ENCODE measurements at regions not wholly inside any gene's neighbourhood (a gene's known extent, or its start where the extent isn't known, plus 50 kb on each side); places are given as distances from the start of the nearest gene placed in this dataset.
"Not testable (repeated sequence)": the region's sequence is repeated elsewhere in the genome, so short reads cannot be mapped to it uniquely, and the experiment has no call there.

DNA sequence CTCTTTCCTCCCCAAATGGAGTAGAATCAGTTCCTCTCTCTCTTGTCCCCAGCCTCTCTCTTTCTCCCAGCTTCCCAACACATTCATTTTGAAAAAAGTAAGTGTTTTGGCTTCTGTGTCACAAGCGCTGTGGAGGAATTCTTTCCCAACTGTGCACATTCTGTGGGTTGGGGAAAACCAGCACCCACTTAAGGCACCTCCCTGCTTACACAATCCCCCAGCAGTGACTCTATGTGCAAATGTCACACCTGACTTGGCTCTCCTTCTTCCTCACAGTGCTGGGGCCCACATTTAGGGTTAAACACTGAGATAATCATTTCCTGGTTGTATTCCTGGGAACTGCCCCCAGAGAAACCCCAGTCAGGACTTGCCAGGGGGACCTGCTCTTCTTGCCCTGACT is 358.1 kb upstream of the ZNF32 start:
- Mint-ChIP-seq H3K4me3 (no peak overlapping the region), H3K27ac (no peak overlapping the region), H3K4me1 (ENCODE audit: low read depth) (peaks cover 3% of the 10 kb centered on the region), H3K36me3 (ENCODE audit: low read depth) (no peaks in the 10 kb centered on the region), H3K9me3 (no peaks in the 10 kb centered on the region), H3K27me3 (ENCODE audit: low read depth) (peaks cover 3% of the 10 kb centered on the region)

- H3K36me3 Mint-ChIP-seq (ENCODE audit: low read depth), result no peaks in the 10 kb centered on the region
- no peaks in the 10 kb centered on the region for H3K4me1 Mint-ChIP-seq (ENCODE audit: low read depth)
- no peaks in the 10 kb centered on the region for H3K9me3 Mint-ChIP-seq
- peaks cover 3% of the 10 kb centered on the region for H3K27me3 Mint-ChIP-seq (ENCODE audit: low read depth)
- H3K4me3 Mint-ChIP-seq, result no peak overlapping the region
- H3K27ac Mint-ChIP-seq, result no peak overlapping the region
Measured at GRCh38 chr10:44005788-44006099, 357.1 kb upstream of the ZNF32 start.

DNA sequence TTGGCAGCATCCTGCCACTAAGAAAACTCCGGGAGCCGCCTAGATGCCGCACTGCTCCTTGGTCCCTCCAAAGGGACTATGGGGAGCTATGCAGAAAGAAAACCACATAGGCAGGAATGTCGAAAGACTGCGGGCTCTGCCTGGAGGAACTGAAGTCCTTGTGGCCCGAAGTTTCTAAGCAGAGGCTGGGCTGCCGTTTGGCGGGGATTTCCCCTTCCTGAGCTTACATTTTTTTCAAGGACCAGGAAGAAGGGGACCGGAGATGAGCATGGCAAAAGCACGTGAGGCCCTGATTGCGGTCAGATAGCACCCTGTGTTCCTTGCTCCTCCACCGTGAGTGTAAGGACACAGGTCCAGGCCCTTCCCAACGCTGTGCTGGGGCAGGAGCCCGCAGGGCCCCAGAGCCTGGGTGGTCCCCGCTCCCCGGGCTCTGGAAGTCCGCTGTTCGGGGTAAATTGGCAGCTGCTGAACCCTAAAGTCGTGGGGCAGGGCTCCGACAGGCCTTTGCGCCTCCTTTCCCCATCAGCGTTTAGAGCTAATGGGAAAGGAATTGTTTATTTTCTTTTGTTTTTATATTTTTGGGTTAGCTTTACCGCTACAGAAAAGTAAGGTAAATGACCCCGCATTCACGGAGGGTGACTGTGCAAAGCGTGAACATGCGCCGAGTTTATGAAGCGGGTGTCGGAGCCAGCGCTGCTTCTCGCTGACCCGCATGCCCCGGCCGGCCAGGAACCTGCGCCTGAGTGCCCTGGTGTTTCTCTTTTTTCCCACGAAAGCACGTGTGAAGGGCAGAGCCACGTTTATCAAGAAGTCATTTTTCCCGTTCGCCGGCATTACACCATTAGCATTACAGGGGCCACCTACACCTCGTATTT is 356.5 kb upstream of the ZNF32 start:
- no peak overlapping the region for H3K4me3 Mint-ChIP-seq
- no peak overlapping the region for H3K27ac Mint-ChIP-seq
- no peaks in the 10 kb centered on the region for H3K36me3 Mint-ChIP-seq (ENCODE audit: low read depth)
- peaks cover 3% of the 10 kb centered on the region for H3K27me3 Mint-ChIP-seq (ENCODE audit: low read depth)
- no peaks in the 10 kb centered on the region for H3K4me1 Mint-ChIP-seq (ENCODE audit: low read depth)
- H3K9me3 Mint-ChIP-seq, result no peaks in the 10 kb centered on the region

DNA sequence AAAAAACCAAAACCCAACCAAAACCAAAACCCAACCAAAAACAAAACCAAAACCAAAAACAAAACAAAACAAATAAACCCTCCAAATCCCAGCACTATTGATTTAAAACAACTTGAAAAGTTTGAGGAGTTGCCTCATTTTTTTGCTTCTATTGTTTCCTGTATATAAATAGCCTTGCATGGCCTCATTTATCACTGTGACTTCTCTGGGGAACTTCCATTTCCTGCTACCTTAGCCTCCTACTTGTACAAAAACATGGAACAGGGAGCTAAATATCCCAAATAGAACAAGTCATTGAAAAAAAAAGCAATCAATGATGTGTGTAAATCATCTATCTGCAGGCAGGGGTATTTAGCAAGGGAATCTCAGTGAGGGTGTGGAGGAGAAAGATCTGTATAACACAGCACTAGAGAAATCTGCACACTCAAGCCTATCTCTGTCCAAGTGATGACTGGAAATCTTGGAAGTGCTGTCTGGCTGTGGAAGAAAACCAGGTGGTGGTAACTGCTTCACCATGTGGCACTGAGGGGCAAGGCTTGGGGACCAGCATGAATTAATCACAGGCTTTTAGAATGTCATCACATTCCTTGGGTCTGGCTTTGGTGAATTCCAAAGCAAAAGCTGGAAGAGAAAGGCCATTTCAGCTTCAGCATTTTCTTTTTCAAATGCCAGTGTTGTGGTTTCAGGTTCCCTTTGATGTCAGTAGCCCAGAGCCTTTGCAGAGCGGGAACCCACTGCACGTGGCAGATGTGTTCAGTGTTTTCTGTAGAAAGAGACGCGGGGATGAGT is 349.5 kb upstream of the ZNF32 start:
- peaks cover 5% of the 10 kb centered on the region for H3K9me3 Mint-ChIP-seq
- no peaks in the 10 kb centered on the region for H3K36me3 Mint-ChIP-seq (ENCODE audit: low read depth)
- H3K4me3 Mint-ChIP-seq, result no peak overlapping the region
- H3K27ac Mint-ChIP-seq, result no peak overlapping the region
- no peaks in the 10 kb centered on the region for H3K4me1 Mint-ChIP-seq (ENCODE audit: low read depth)
- peaks cover 3% of the 10 kb centered on the region for H3K27me3 Mint-ChIP-seq (ENCODE audit: low read depth)

DNA sequence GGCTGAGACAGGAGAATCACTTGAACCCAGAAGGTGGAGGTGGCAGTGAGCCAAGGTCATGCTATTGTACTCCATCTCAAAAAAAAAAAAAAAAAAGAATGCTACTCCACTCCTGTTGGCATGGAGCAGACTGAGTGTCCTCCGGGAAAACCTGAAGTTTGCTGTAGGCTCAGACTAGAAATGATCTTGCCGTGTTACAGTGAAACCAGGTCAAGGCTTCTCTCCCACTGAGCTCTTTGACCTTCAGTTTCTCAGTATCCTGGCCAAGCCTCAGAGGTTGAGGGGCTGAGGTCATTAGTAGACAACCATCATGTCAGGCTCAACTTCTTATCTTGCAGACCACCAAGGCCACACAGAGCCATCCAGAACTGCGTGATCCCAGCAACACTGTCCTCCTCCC is 348.6 kb upstream of the ZNF32 start:
- H3K36me3 Mint-ChIP-seq (ENCODE audit: low read depth), result no peaks in the 10 kb centered on the region
- no peaks in the 10 kb centered on the region for H3K4me1 Mint-ChIP-seq (ENCODE audit: low read depth)
- no peak overlapping the region for H3K27ac Mint-ChIP-seq
- no peak overlapping the region for H3K4me3 Mint-ChIP-seq
- H3K9me3 Mint-ChIP-seq, result peaks cover 5% of the 10 kb centered on the region
- peaks cover under 1% of the 10 kb centered on the region for H3K27me3 Mint-ChIP-seq (ENCODE audit: low read depth)

DNA sequence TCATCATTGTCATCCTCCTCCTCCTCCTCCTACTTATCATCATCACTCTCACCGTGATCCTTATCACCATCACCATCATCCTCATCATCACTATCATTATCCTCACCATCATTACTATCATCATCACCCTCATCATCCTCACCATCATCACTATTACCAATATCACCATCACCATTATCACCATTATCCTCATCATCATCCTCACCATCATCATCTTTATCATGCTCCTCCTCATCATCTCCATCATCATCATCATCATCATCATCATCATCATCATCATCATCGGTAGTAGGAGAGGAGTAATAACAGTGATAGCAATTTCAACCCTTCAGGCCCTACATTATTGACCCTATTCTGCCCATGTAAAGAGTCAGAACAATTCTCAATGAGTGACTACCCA is 345.9 kb upstream of the ZNF32 start:
- peaks cover 5% of the 10 kb centered on the region for H3K9me3 Mint-ChIP-seq
- H3K36me3 Mint-ChIP-seq (ENCODE audit: low read depth), result no peaks in the 10 kb centered on the region
- no peak overlapping the region for H3K27ac Mint-ChIP-seq
- no peaks in the 10 kb centered on the region for H3K4me1 Mint-ChIP-seq (ENCODE audit: low read depth)
- no peak overlapping the region for H3K4me3 Mint-ChIP-seq
- H3K27me3 Mint-ChIP-seq (ENCODE audit: low read depth), result no peaks in the 10 kb centered on the region

GRCh38 chr10:43992816-43993215 is 344.1 kb upstream of the ZNF32 start:
- not testable (repeated sequence) for H3K4me1 Mint-ChIP-seq (ENCODE audit: low read depth); H3K27me3 Mint-ChIP-seq (ENCODE audit: low read depth); H3K27ac Mint-ChIP-seq; H3K9me3 Mint-ChIP-seq; H3K4me3 Mint-ChIP-seq; H3K36me3 Mint-ChIP-seq (ENCODE audit: low read depth)

- no peak overlapping the region for H3K27ac Mint-ChIP-seq
- no peak overlapping the region for H3K4me3 Mint-ChIP-seq
- H3K36me3 Mint-ChIP-seq (ENCODE audit: low read depth), result no peaks in the 10 kb centered on the region
- peaks cover 3% of the 10 kb centered on the region for H3K27me3 Mint-ChIP-seq (ENCODE audit: low read depth)
- no peaks in the 10 kb centered on the region for H3K9me3 Mint-ChIP-seq
- H3K4me1 Mint-ChIP-seq (ENCODE audit: low read depth), result no peaks in the 10 kb centered on the region
Measured at GRCh38 chr10:43986374-43986773, 337.7 kb upstream of the ZNF32 start.

DNA sequence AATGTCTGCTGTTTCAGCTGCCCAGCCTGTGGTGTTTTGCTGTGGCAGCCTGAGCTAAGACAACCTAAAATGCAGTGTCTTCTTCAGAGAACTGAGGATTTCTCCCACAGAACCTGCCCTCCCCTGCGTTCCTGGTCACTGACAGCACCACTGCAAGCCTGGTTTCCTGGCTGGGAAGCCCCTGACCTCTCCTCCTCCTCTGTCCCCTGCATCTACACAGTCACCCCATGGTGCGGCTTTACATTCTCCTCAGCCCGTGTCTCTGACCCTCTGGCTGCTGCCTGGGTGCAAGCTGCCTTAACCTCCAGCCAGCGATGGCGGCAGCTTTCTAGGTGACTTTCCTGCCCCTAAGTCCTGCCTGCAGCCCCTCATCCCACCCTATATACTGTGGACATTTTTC is 337.3 kb upstream of the ZNF32 start:
- Mint-ChIP-seq H3K27me3 (ENCODE audit: low read depth) (peaks cover 3% of the 10 kb centered on the region), H3K36me3 (ENCODE audit: low read depth) (no peaks in the 10 kb centered on the region), H3K9me3 (no peaks in the 10 kb centered on the region), H3K4me3 (no peak overlapping the region), H3K4me1 (ENCODE audit: low read depth) (no peaks in the 10 kb centered on the region), H3K27ac (no peak overlapping the region)

DNA sequence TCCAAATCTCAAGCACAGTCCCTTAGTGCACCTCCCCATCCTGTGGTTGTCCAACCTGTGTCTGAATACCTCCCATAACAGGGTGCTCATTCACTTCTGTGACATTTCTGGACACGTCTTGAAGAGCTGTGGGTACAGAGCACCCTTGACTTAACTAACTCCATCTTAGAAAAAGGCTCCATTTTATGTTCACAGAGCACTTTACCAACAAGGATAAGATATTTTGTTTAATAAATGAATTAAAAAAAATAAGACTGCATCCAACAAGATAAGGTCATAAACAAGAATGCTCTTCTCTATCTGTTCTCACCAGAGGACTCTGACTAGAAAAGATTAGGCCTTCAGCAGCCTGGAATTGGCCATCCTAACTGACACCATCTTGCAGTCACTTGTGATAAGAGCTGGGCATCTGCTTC is 335.2 kb upstream of the ZNF32 start:
- Mint-ChIP-seq H3K4me1 (ENCODE audit: low read depth) (peaks cover 3% of the 10 kb centered on the region), H3K27me3 (ENCODE audit: low read depth) (peaks cover 1% of the 10 kb centered on the region), H3K9me3 (no peaks in the 10 kb centered on the region), H3K4me3 (no peak overlapping the region), H3K36me3 (ENCODE audit: low read depth) (no peaks in the 10 kb centered on the region), H3K27ac (no peak overlapping the region)

DNA sequence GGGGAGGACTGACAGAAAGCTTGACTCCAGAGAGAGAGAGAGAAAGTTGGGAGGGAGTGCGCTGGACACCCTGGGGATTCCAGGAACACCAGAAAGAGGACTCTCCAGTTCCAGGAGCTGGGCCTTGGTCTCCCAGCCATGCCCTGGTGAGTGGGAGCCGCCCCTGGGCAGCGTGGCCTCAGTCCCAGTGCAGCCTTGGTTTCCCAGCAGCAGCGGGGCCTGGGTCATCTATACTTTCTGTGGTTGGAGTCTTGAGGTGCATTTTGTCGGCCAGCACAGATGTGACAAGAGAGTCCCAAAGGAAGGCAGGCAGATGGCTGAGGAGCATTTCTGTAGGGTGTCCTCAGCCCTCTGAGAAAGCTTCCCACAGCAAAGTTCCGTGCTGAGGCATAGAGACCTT is 334.7 kb upstream of the ZNF32 start:
- H3K36me3 Mint-ChIP-seq (ENCODE audit: low read depth), result no peaks in the 10 kb centered on the region
- H3K27me3 Mint-ChIP-seq (ENCODE audit: low read depth), result no peaks in the 10 kb centered on the region
- peaks cover 3% of the 10 kb centered on the region for H3K4me1 Mint-ChIP-seq (ENCODE audit: low read depth)
- H3K27ac Mint-ChIP-seq, result no peak overlapping the region
- no peaks in the 10 kb centered on the region for H3K9me3 Mint-ChIP-seq
- no peak overlapping the region for H3K4me3 Mint-ChIP-seq

- H3K36me3 Mint-ChIP-seq (ENCODE audit: low read depth), result no peaks in the 10 kb centered on the region
- H3K9me3 Mint-ChIP-seq, result no peaks in the 10 kb centered on the region
- peaks cover 3% of the 10 kb centered on the region for H3K4me1 Mint-ChIP-seq (ENCODE audit: low read depth)
- H3K27ac Mint-ChIP-seq, result no peak overlapping the region
- H3K27me3 Mint-ChIP-seq (ENCODE audit: low read depth), result no peaks in the 10 kb centered on the region
- no peak overlapping the region for H3K4me3 Mint-ChIP-seq
Measured at GRCh38 chr10:43982250-43982649, 333.6 kb upstream of the ZNF32 start.

GRCh38 chr10:43981696-43982095 is 333.0 kb upstream of the ZNF32 start:
- Mint-ChIP-seq H3K4me3 (no peak overlapping the region), H3K9me3 (no peaks in the 10 kb centered on the region), H3K27ac (no peak overlapping the region), H3K4me1 (ENCODE audit: low read depth) (peaks cover 3% of the 10 kb centered on the region), H3K27me3 (ENCODE audit: low read depth) (no peaks in the 10 kb centered on the region), H3K36me3 (ENCODE audit: low read depth) (no peaks in the 10 kb centered on the region)

- no peaks in the 10 kb centered on the region for H3K36me3 Mint-ChIP-seq (ENCODE audit: low read depth)
- H3K4me1 Mint-ChIP-seq (ENCODE audit: low read depth), result peaks cover 3% of the 10 kb centered on the region
- H3K27ac Mint-ChIP-seq, result no peak overlapping the region
- H3K4me3 Mint-ChIP-seq, result no peak overlapping the region
- peaks cover 2% of the 10 kb centered on the region for H3K9me3 Mint-ChIP-seq
- peaks cover 2% of the 10 kb centered on the region for H3K27me3 Mint-ChIP-seq (ENCODE audit: low read depth)
Measured at GRCh38 chr10:43981232-43981631, 332.6 kb upstream of the ZNF32 start.

DNA sequence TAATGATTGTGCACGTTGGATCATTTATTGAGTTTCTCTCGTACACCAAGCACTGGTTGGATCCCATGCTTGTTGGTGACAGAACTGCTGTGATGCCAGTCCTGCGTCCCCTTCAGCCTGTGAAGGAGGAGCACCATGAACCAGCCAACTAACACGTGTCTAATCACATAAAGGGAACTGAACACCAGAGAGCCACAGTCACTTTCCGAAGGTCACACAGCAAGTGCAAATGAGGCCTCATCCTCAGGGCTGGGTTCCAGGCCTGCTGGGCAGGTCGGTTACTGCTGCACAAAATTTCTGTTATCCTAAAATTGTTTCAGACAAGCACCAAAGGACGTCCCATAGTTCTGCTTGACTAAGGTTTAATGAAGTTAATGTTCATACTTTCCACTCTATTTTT is 332.0 kb upstream of the ZNF32 start:
- Mint-ChIP-seq H3K4me3 (no peak overlapping the region), H3K27ac (no peak overlapping the region), H3K27me3 (ENCODE audit: low read depth) (peaks cover 2% of the 10 kb centered on the region), H3K9me3 (peaks cover 4% of the 10 kb centered on the region), H3K36me3 (ENCODE audit: low read depth) (no peaks in the 10 kb centered on the region), H3K4me1 (ENCODE audit: low read depth) (peaks cover 3% of the 10 kb centered on the region)
